OCI-LY7 (cell line): ENCODE measurements at regions not wholly inside any gene's neighbourhood (a gene's known extent, or its start where the extent isn't known, plus 50 kb on each side); places are given as distances from the start of the nearest gene placed in this dataset.

ENCODE experiments used
- BruUV-seq: library from RNA; stranded (reverse); fragments of 400-500 nt; replicated peaks from 2 replicates; lab custom pipeline; 2021; lab: Mats Ljungman, UMichigan
- CTCF ChIA-PET: fragments of 300-600 bp; sonication (Branson Sonifier 250); formaldehyde crosslinking; loops from one replicate; lab custom pipeline; 2022; ENCODE audit warnings: antibody characterized with exemption; ENCODE audit not compliant: unreplicated experiment; lab: Charles Lee
- POLR2A ChIA-PET: fragments of 300-600 bp; sonication (Branson Sonifier 250); formaldehyde crosslinking; loops from one replicate; lab custom pipeline; 2022; ENCODE audit warnings: antibody characterized with exemption; lab: Charles Lee
- DNase-seq: peaks from one replicate; pipeline ENCODE4 v3.0.0-alpha.2; 2015; ENCODE audit warnings: low spot score
- H2AFZ ChIP-seq: fragments of 200-600 bp; sonication (generic), shearing (Covaris generic); 2 replicates; pipeline ENCODE4 v1.6.1; 2014; ENCODE audit warnings: mild to moderate bottlenecking, antibody characterized with exemption, low read length, moderate library complexity
- H3K27ac ChIP-seq: fragments of 200-600 bp; sonication (generic); 2 replicates; pipeline ENCODE4 v1.5.1; 2014; ENCODE audit warnings: mixed run types, low read depth, mild to moderate bottlenecking, moderate library complexity, low read length, inconsistent platforms; ENCODE audit not compliant: poor library complexity, severe bottlenecking
- H3K36me3 ChIP-seq: fragments of 200-600 bp; sonication (generic); 2 replicates; pipeline ENCODE4 v1.6.1; 2014; ENCODE audit warnings: mild to moderate bottlenecking, antibody characterized with exemption, low read length, moderate library complexity, mixed read lengths; ENCODE audit not compliant: insufficient read depth
- H3K4me1 ChIP-seq: fragments of 200-600 bp; sonication (generic); 2 replicates; pipeline ENCODE4 v1.5.1; 2014; ENCODE audit warnings: mild to moderate bottlenecking, low read length; ENCODE audit not compliant: insufficient read depth, poor library complexity, severe bottlenecking
- H3K4me2 ChIP-seq: fragments of 200-600 bp; sonication (generic); 2 replicates; pipeline ENCODE4 v1.6.1; 2014; ENCODE audit warnings: mild to moderate bottlenecking, low read length
- H3K4me3 ChIP-seq: fragments of 200-600 bp; sonication (generic); 2 replicates; pipeline ENCODE4 v1.5.1; 2014; ENCODE audit warnings: mild to moderate bottlenecking, low read depth, low read length; ENCODE audit not compliant: poor library complexity, severe bottlenecking
- H3K79me2 ChIP-seq: fragments of 200-600 bp; sonication (generic); 2 replicates; pipeline ENCODE4 v1.6.1; 2016; ENCODE audit warnings: low read depth, mild to moderate bottlenecking, low read length, moderate library complexity, mixed read lengths; ENCODE audit not compliant: insufficient read depth
- H3K9me2 ChIP-seq: fragments of 200-600 bp; sonication (generic); 2 replicates; pipeline ENCODE4 v1.6.1; 2016; ENCODE audit warnings: mild to moderate bottlenecking, low read length, mixed read lengths; ENCODE audit not compliant: insufficient read depth
- H3K9me3 ChIP-seq: fragments of 200-600 bp; sonication (generic); 2 replicates; pipeline ENCODE4 v1.6.1; 2014; ENCODE audit warnings: mild to moderate bottlenecking, mixed run types, low read length, mixed read lengths
- H4K20me1 ChIP-seq: fragments of 200-600 bp; sonication (generic); 2 replicates; pipeline ENCODE4 v1.6.1; 2014; ENCODE audit warnings: mild to moderate bottlenecking, antibody characterized with exemption, low read length, moderate library complexity, mixed read lengths; ENCODE audit not compliant: insufficient read depth
- CTCF ChIP-seq: fragments of 200-600 bp; sonication (generic); conservative IDR thresholded peaks from 2 replicates; pipeline ENCODE4 v1.5.1; 2014; ENCODE audit warnings: mild to moderate bottlenecking, antibody characterized with exemption, low read length, moderate library complexity, mixed read lengths
- EZH2phosphoT487 ChIP-seq: fragments of 200-600 bp; sonication (generic); IDR thresholded peaks from 2 replicates; pipeline ENCODE4 v1.6.1; 2018; ENCODE audit warnings: low read depth, borderline replicate concordance, mild to moderate bottlenecking, mixed run types, antibody characterized with exemption, low read length, moderate library complexity, mixed read lengths
- intact Hi-C: fragments of 100-400 bp; cut with micrococcal nuclease; formaldehyde crosslinking; loops from one replicate; pipeline ENCODE4 v1.10.0; 2022; ENCODE audit not compliant: unreplicated experiment

GRCh38 chr10:3679950-3680629 lies 104.9 kb downstream of the KLF6 start:
- Histone ChIP-seq H2AFZ (no peak overlapping the region), H3K9me2 (no peaks in the 10 kb centered on the region), H3K36me3 (no peaks in the 10 kb centered on the region), H3K4me3 (no peak overlapping the region), H3K4me2 (no peak overlapping the region), H3K9me3 (no peaks in the 10 kb centered on the region), H3K79me2 (no peaks in the 10 kb centered on the region), H3K4me1 (peaks cover 11% of the 10 kb centered on the region), H3K27ac (no peak overlapping the region), H4K20me1 (no peaks in the 10 kb centered on the region)
- intact Hi-C loops = no loop called here
- no peak for DNase-seq
- CTCF ChIA-PET = no interaction called here
- no TSS peak for BruUV-seq
- TF ChIP-seq EZH2phosphoT487 (no peak), CTCF (no peak)
- POLR2A ChIA-PET = interaction anchor here (0.9 kb wide), 1 partner anchor 20 kb away, joined by 3 read pairs; no protein-coding TSS in a partner anchor

GRCh38 chr10:3678629-3679227 lies 106.3 kb downstream of the KLF6 start:
- no peaks in the 10 kb centered on the region for H3K79me2 ChIP-seq
- H2AFZ ChIP-seq = no peak overlapping the region
- no peaks in the 10 kb centered on the region for H4K20me1 ChIP-seq
- no peak overlapping the region for H3K4me2 ChIP-seq
- H3K36me3 ChIP-seq = no peaks in the 10 kb centered on the region
- H3K4me3 ChIP-seq = no peak overlapping the region
- H3K9me3 ChIP-seq = no peaks in the 10 kb centered on the region
- TF ChIP-seq CTCF (no peak), EZH2phosphoT487 (no peak)
- H3K27ac ChIP-seq = no peak overlapping the region
- peaks cover 11% of the 10 kb centered on the region for H3K4me1 ChIP-seq
- no TSS peak for BruUV-seq
- DNase-seq = no peak
- intact Hi-C loops = no loop called here
- no peaks in the 10 kb centered on the region for H3K9me2 ChIP-seq
- ChIA-PET POLR2A (no interaction called here), CTCF (no interaction called here)

- Histone ChIP-seq H3K4me1 (peaks cover 11% of the 10 kb centered on the region), H3K27ac (no peak overlapping the region), H3K4me3 (no peak overlapping the region), H3K79me2 (no peaks in the 10 kb centered on the region), H3K9me2 (no peaks in the 10 kb centered on the region), H3K36me3 (no peaks in the 10 kb centered on the region), H3K4me2 (no peak overlapping the region), H3K9me3 (no peaks in the 10 kb centered on the region), H2AFZ (peak overlapping the region; percentile 52; the same call in 1 of the 2 replicates), H4K20me1 (no peaks in the 10 kb centered on the region)
- CTCF ChIA-PET = no interaction called here
- BruUV-seq = no TSS peak
- DNase-seq = no peak
- POLR2A ChIA-PET = interaction anchor here (1.0 kb wide), 1 partner anchor 198 kb away, joined by 3 read pairs; no protein-coding TSS in a partner anchor
- intact Hi-C loops = no loop called here
- no peak for TF ChIP-seq EZH2phosphoT487
These were observed 108.4 kb downstream of the KLF6 start for GRCh38 chr10:3676564-3676963.
